HEK293 (cell line): ENCODE measurements at regions not wholly inside any gene's neighbourhood (a gene's known extent, or its start where the extent isn't known, plus 50 kb on each side); places are given as distances from the start of the nearest gene placed in this dataset.

Experiments used
- CTCF ChIA-PET: fragments of 350-600 bp; formaldehyde crosslinking; extraction: SDS; loops from one replicate; lab custom pipeline; 2021; ENCODE audit warnings: antibody characterized with exemption; lab: Yijun Ruan, JAX
- POLR2A ChIA-PET: fragments of 300-600 bp; formaldehyde crosslinking; extraction: SDS; loops from one replicate; lab custom pipeline; 2020; ENCODE audit warnings: antibody characterized with exemption, inconsistent platforms; lab: Yijun Ruan, JAX
- H3K27ac ChIP-seq: fragments of 200-500 bp; sonication (Bioruptor generic); 2 replicates; pipeline ENCODE4 v1.5.1; 2014; ENCODE audit warnings: low read depth, low read length, control low read depth, inconsistent platforms; ENCODE audit errors: extremely low read depth
- H3K36me3 ChIP-seq, 2 experiments: fragments of 200-500 bp in 1 of 2; sonication (Bioruptor generic) in 1 of 2; 1 replicate in 1 of 2; 2 replicates in 1 of 2; pipeline ENCODE4 v1.5.1; 2014 to 2017; ENCODE audit warnings: inconsistent platforms in 2 of 2, low read length in 2 of 2; ENCODE audit not compliant: control insufficient read depth in 2 of 2, insufficient read depth in 1 of 2
- H3K4me1 ChIP-seq: fragments of 200-500 bp; sonication (Bioruptor generic); 2 replicates; pipeline ENCODE4 v1.5.1; 2014; ENCODE audit warnings: mild to moderate bottlenecking, low read length, inconsistent platforms; ENCODE audit not compliant: control insufficient read depth, insufficient read depth
- H3K4me3 ChIP-seq: 2 replicates; pipeline ENCODE4 v1.5.1; 2011; ENCODE audit warnings: low read depth, mild to moderate bottlenecking, control low read depth, low read length, moderate library complexity
- H3K9me3 ChIP-seq: fragments of 200-500 bp; sonication (Bioruptor generic); 2 replicates; pipeline ENCODE4 v1.5.1; 2014; ENCODE audit warnings: low read depth, low read length, inconsistent platforms; ENCODE audit not compliant: control insufficient read depth, insufficient read depth
- BCL11B ChIP-seq: fragments of 450-650 bp; formaldehyde crosslinking; IDR thresholded peaks from 2 replicates; pipeline ENCODE4 v1.5.1; 2016; ENCODE audit warnings: low read depth, missing biosample characterization, missing genetic modification characterization
- KLF16 ChIP-seq: fragments of 450-650 bp; formaldehyde crosslinking; IDR thresholded peaks from 2 replicates; pipeline ENCODE4 v1.5.1; 2017; ENCODE audit warnings: missing biosample characterization, missing genetic modification characterization
- MZF1 ChIP-seq: fragments of 450-650 bp; formaldehyde crosslinking; IDR thresholded peaks from 2 replicates; pipeline ENCODE4 v1.5.1; 2017; ENCODE audit warnings: missing biosample characterization, missing genetic modification characterization, borderline replicate concordance
- PRDM10 ChIP-seq: fragments of 450-650 bp; formaldehyde crosslinking; IDR thresholded peaks from 2 replicates; pipeline ENCODE4 v1.5.1; 2016; ENCODE audit warnings: missing biosample characterization, missing genetic modification characterization
- REPIN1 ChIP-seq: fragments of 450-650 bp; formaldehyde crosslinking; IDR thresholded peaks from 2 replicates; pipeline ENCODE4 v1.5.1; 2017; ENCODE audit warnings: missing biosample characterization, missing genetic modification characterization, low read depth
- SP7 ChIP-seq: fragments of 450-650 bp; formaldehyde crosslinking; IDR thresholded peaks from 2 replicates; pipeline ENCODE4 v1.5.1; 2016; ENCODE audit warnings: missing biosample characterization, missing genetic modification characterization
- ZBTB6 ChIP-seq: fragments of 450-650 bp; formaldehyde crosslinking; IDR thresholded peaks from 2 replicates; pipeline ENCODE4 v1.5.1; 2017; ENCODE audit warnings: missing biosample characterization, missing genetic modification characterization
- ZFP3 ChIP-seq: fragments of 450-650 bp; formaldehyde crosslinking; IDR thresholded peaks from 2 replicates; pipeline ENCODE4 v1.5.1; 2016; ENCODE audit warnings: low read depth, missing biosample characterization, missing genetic modification characterization
- ZNF133 ChIP-seq: fragments of 450-650 bp; formaldehyde crosslinking; IDR thresholded peaks from 2 replicates; pipeline ENCODE4 v1.5.1; 2016; ENCODE audit warnings: missing biosample characterization, missing genetic modification characterization
- ZNF138 ChIP-seq: fragments of 450-650 bp; formaldehyde crosslinking; IDR thresholded peaks from 2 replicates; pipeline ENCODE4 v1.5.1; 2016; ENCODE audit warnings: missing biosample characterization, missing genetic modification characterization, borderline replicate concordance
- ZNF169 ChIP-seq: fragments of 450-650 bp; formaldehyde crosslinking; IDR thresholded peaks from 2 replicates; pipeline ENCODE4 v1.5.1; 2016; ENCODE audit warnings: missing biosample characterization, missing genetic modification characterization
- ZNF214 ChIP-seq: fragments of 450-650 bp; formaldehyde crosslinking; IDR thresholded peaks from 2 replicates; pipeline ENCODE4 v1.5.1; 2017; ENCODE audit warnings: missing biosample characterization, mild to moderate bottlenecking, missing genetic modification characterization, borderline replicate concordance
- ZNF24 ChIP-seq: fragments of 450-650 bp; formaldehyde crosslinking; IDR thresholded peaks from 2 replicates; pipeline ENCODE4 v1.5.1; 2016; ENCODE audit warnings: missing biosample characterization, missing genetic modification characterization
- ZNF26 ChIP-seq: fragments of 450-650 bp; formaldehyde crosslinking; IDR thresholded peaks from 2 replicates; pipeline ENCODE4 v1.5.1; 2016; ENCODE audit warnings: missing biosample characterization, missing genetic modification characterization
- ZNF37A ChIP-seq: fragments of 450-650 bp; IDR thresholded peaks from 2 replicates; pipeline ENCODE4 v1.5.1; 2018; ENCODE audit warnings: missing biosample characterization, missing genetic modification characterization
- ZNF404 ChIP-seq: fragments of 450-650 bp; formaldehyde crosslinking; IDR thresholded peaks from 2 replicates; pipeline ENCODE4 v1.5.1; 2017; ENCODE audit warnings: missing biosample characterization, missing genetic modification characterization
- ZNF510 ChIP-seq: fragments of 450-650 bp; formaldehyde crosslinking; IDR thresholded peaks from 2 replicates; pipeline ENCODE4 v1.5.1; 2018; ENCODE audit warnings: mild to moderate bottlenecking, missing genetic modification characterization, missing biosample characterization; ENCODE audit not compliant: insufficient replicate concordance
- ZNF555 ChIP-seq: fragments of 450-650 bp; formaldehyde crosslinking; conservative IDR thresholded peaks from 2 replicates; pipeline ENCODE4 v1.5.1; 2017; ENCODE audit warnings: missing biosample characterization, mild to moderate bottlenecking, missing genetic modification characterization, inconsistent platforms
- ZNF623 ChIP-seq: fragments of 450-650 bp; formaldehyde crosslinking; IDR thresholded peaks from 2 replicates; pipeline ENCODE4 v1.5.1; 2016; ENCODE audit warnings: missing biosample characterization, missing genetic modification characterization
- ZNF645 ChIP-seq: fragments of 450-650 bp; formaldehyde crosslinking; IDR thresholded peaks from 2 replicates; pipeline ENCODE4; 2016; ENCODE audit warnings: missing biosample characterization, missing genetic modification characterization
- ZNF654 ChIP-seq: fragments of 450-650 bp; formaldehyde crosslinking; IDR thresholded peaks from 2 replicates; pipeline ENCODE4 v1.5.1; 2016; ENCODE audit warnings: low read depth, missing biosample characterization, missing genetic modification characterization
- ZNF660 ChIP-seq: fragments of 450-650 bp; IDR thresholded peaks from 2 replicates; pipeline ENCODE4 v1.5.1; 2018; ENCODE audit warnings: missing biosample characterization, mild to moderate bottlenecking, missing genetic modification characterization
- ZNF76 ChIP-seq: fragments of 450-650 bp; formaldehyde crosslinking; IDR thresholded peaks from 2 replicates; pipeline ENCODE4; 2016; ENCODE audit warnings: low read depth, missing biosample characterization, missing genetic modification characterization, borderline replicate concordance
- ZNF837 ChIP-seq: fragments of 450-650 bp; formaldehyde crosslinking; IDR thresholded peaks from 2 replicates; pipeline ENCODE4 v1.5.1; 2016; ENCODE audit warnings: missing biosample characterization, missing genetic modification characterization
- ZSCAN16 ChIP-seq: fragments of 450-650 bp; formaldehyde crosslinking; IDR thresholded peaks from 2 replicates; pipeline ENCODE4 v1.5.1; 2016; ENCODE audit warnings: missing biosample characterization, missing genetic modification characterization
- TF ChIP-seq, protein P1 (sequence below): fragments of 450-650 bp; IDR thresholded peaks from 2 replicates; pipeline ENCODE4 v1.5.1; 2018; ENCODE audit warnings: missing biosample characterization, missing genetic modification characterization

DNA sequence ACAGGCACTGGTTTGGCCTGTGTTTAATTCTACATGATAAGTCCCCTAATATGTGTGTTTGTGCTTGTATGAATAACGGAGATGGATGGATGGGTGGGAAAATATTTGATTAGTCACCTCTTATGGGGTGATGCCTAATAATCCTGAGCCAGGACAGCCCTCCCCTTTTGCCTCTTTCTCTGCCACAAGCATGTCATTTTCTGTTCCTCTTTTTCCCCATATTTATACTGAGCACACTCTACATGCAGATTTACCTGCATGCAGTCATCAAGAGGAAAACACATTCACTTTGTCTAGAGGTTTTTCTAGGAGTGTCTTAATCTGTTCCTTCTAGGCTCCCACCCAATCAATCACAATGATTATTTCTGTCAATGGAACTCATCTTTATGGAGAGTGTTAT, 111.6 kb upstream of the TBX20 start:
- ChIA-PET POLR2A (no interaction called here), CTCF (interaction anchor here (0.8 kb wide), 1 partner anchor 207 kb away, joined by 4 read pairs; no protein-coding TSS in a partner anchor)
- Histone ChIP-seq H3K4me3 (no peak overlapping the region), H3K4me1 (no peaks in the 10 kb centered on the region), H3K36me3 (no peaks in the 10 kb centered on the region), H3K27ac (no peak overlapping the region), H3K9me3 (no peaks in the 10 kb centered on the region)
- TF ChIP-seq ZNF645 (tag by site-specific recombination) (no peak), ZNF660 (tag by site-specific recombination) (no peak), ZNF214 (no peak), ZNF837 (tag by site-specific recombination) (no peak), ZNF555 (tag by site-specific recombination) (no peak), ZNF26 (no peak), ZBTB6 (tag by site-specific recombination) (no peak), ZFP3 (tag by site-specific recombination) (no peak), ZNF133 (tag by site-specific recombination) (no peak), ZSCAN16 (no peak), ZNF24 (tag by site-specific recombination) (no peak), REPIN1 (tag by site-specific recombination) (no peak)

DNA sequence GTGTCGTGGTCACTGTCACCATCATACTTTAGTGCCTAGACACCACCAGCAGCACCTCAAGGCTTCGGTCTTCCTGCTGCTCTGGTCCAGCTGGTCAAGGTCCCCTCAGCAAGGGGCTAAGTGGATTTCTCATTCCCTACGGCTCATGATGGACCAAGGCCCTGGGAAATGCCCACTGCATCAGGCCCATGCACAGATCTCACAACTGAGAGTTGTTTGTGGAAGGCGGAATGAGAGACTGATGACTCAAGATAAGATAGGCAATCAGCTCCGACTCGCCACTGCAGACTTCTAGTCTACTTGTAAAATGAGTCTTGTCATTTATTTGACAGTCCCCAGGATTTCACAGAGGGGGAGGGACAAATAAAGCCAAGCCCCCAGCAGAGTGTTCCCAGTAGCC, 108.4 kb upstream of the TBX20 start:
- no peaks in the 10 kb centered on the region for H3K4me1 ChIP-seq
- no peak overlapping the region for H3K27ac ChIP-seq
- H3K36me3 ChIP-seq = no peaks in the 10 kb centered on the region
- CTCF ChIA-PET = interaction anchor here (0.6 kb wide), 1 partner anchor 34 kb away, joined by 3 read pairs; no protein-coding TSS in a partner anchor
- H3K9me3 ChIP-seq = no peaks in the 10 kb centered on the region
- POLR2A ChIA-PET = no interaction called here
- TF ChIP-seq ZNF404 (tag by site-specific recombination) (no peak), ZNF138 (no peak), MZF1 (tag by site-specific recombination) (no peak), BCL11B (tag by site-specific recombination) (no peak), ZNF510 (tag by site-specific recombination) (no peak), ZNF37A (no peak), SP7 (tag by site-specific recombination) (no peak), PRDM10 (tag by site-specific recombination) (no peak), ZNF654 (tag by site-specific recombination) (no peak), KLF16 (tag by site-specific recombination) (no peak), ZNF76 (tag by site-specific recombination) (no peak), ZNF169 (tag by site-specific recombination) (no peak), ZNF623 (no peak)
- TF ChIP-seq, protein P1, sequence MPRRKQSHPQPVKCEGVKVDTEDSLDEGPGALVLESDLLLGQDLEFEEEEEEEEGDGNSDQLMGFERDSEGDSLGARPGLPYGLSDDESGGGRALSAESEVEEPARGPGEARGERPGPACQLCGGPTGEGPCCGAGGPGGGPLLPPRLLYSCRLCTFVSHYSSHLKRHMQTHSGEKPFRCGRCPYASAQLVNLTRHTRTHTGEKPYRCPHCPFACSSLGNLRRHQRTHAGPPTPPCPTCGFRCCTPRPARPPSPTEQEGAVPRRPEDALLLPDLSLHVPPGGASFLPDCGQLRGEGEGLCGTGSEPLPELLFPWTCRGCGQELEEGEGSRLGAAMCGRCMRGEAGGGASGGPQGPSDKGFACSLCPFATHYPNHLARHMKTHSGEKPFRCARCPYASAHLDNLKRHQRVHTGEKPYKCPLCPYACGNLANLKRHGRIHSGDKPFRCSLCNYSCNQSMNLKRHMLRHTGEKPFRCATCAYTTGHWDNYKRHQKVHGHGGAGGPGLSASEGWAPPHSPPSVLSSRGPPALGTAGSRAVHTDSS = no peak
- TF ChIP-seq, all 188 proteins: peak for 0
- H3K4me3 ChIP-seq = no peak overlapping the region
